GM18873 (cell line): ENCODE measurements at regions not wholly inside any gene's neighbourhood (a gene's known extent, or its start where the extent isn't known, plus 50 kb on each side); places are given as distances from the start of the nearest gene placed in this dataset.

Experiments used
- ATAC-seq: cut with Tn5 transposase; IDR thresholded peaks from one replicate; pipeline ENCODE4 v1.9.1; 2021; ENCODE audit warnings: mild to moderate bottlenecking, moderate library complexity, moderate number of reproducible peaks; ENCODE audit not compliant: unreplicated experiment, low FRiP score

GRCh38 chr14:52380294-52380693 lies 66.2 kb downstream of the PTGER2 start:
- peak; percentile 100 for ATAC-seq
